Osteoblast (primary cell): ENCODE measurements at regions not wholly inside any gene's neighbourhood (a gene's known extent, or its start where the extent isn't known, plus 50 kb on each side); places are given as distances from the start of the nearest gene placed in this dataset.
A peak's percentile ranks its signal among the peaks of the same experiment; 100 is the strongest.

Experiments used
- DNase-seq: peaks from one replicate; pipeline ENCODE4 v3.0.0; 2011; ENCODE audit warnings: low spot score, mixed read lengths; ENCODE audit not compliant: insufficient read length; ENCODE audit errors: missing footprints
- H2AFZ ChIP-seq: 2 replicates; pipeline ENCODE4 v1.6.0; 2011; ENCODE audit warnings: mild to moderate bottlenecking, low read length
- H3K27ac ChIP-seq: 2 replicates; pipeline ENCODE4 v1.5.1; 2011; ENCODE audit warnings: mild to moderate bottlenecking, low read depth, low read length, moderate library complexity
- H3K27me3 ChIP-seq: 2 replicates; pipeline ENCODE4 v1.6.0; 2012; ENCODE audit warnings: mild to moderate bottlenecking, control low read depth, inconsistent platforms, low read length, moderate library complexity; ENCODE audit not compliant: insufficient read depth
- H3K36me3 ChIP-seq: 2 replicates; pipeline ENCODE4 v1.5.1; 2011; ENCODE audit warnings: mild to moderate bottlenecking, low read length, control low read depth, moderate library complexity; ENCODE audit not compliant: insufficient read depth
- H3K4me1 ChIP-seq: 2 replicates; pipeline ENCODE4 v1.5.1; 2011; ENCODE audit warnings: mild to moderate bottlenecking, low read length, control low read depth, moderate library complexity; ENCODE audit not compliant: insufficient read depth
- H3K4me2 ChIP-seq: 2 replicates; pipeline ENCODE4 v1.6.0; 2011; ENCODE audit warnings: mild to moderate bottlenecking, low read length; ENCODE audit not compliant: insufficient read depth
- H3K4me3 ChIP-seq: fragments of 200-600 bp; sonication (generic); 3 replicates; pipeline ENCODE4 v1.5.1; 2012; ENCODE audit warnings: mild to moderate bottlenecking, low read length, inconsistent platforms; ENCODE audit not compliant: insufficient read depth
- H3K79me2 ChIP-seq: 2 replicates; pipeline ENCODE4 v1.6.0; 2012; ENCODE audit warnings: mild to moderate bottlenecking, low read length, control low read depth, inconsistent platforms; ENCODE audit not compliant: insufficient read depth
- H3K9me3 ChIP-seq: 2 replicates; pipeline ENCODE4 v1.5.1; 2011; ENCODE audit warnings: low read depth, low read length, control low read depth
- H4K20me1 ChIP-seq: 2 replicates; pipeline ENCODE4 v1.6.0; 2012; ENCODE audit warnings: mild to moderate bottlenecking, low read length, control low read depth; ENCODE audit not compliant: insufficient read depth
- TF ChIP-seq, protein P1 (sequence below): IDR thresholded peaks from 2 replicates; pipeline ENCODE4 v1.5.1; 2011; ENCODE audit warnings: mild to moderate bottlenecking, low read depth, low read length, moderate library complexity; ENCODE audit errors: extremely low read depth

DNA sequence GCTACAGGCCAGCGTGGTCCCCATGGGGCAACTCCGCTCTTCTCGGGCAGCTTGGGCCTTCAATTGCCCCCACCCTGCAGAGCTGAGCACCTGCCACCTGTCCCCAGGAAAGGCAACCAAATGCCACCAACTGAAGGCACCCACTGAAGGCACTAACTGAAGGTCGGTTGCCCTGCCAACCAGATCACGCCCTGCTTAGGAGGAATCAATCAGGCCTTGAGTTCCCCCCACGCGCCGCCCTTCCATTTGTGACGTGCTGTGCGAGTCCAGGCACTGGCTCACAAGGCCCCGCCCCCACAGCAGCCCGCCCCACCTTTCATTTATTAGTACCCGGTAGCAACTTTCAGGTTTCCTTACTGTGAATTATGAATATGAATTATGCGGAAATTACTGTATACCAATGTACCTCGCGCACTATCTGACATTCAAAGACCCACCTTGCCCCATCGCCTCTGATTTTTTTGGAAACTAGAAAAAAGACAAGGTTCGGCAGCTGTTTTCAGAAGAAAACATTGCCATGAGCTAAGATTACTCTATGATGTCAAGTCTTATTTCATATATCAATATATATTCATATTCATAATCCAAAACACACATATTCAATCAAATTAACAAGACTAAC, 83.6 kb upstream of the ABI1 start:
- Histone ChIP-seq H3K27ac (no peak overlapping the region), H3K79me2 (no peaks in the 10 kb centered on the region), H3K36me3 (no peaks in the 10 kb centered on the region), H3K4me2 (no peak overlapping the region), H2AFZ (no peak overlapping the region), H3K9me3 (no peaks in the 10 kb centered on the region), H4K20me1 (no peaks in the 10 kb centered on the region), H3K4me1 (no peaks in the 10 kb centered on the region), H3K27me3 (no peaks in the 10 kb centered on the region), H3K4me3 (no peak overlapping the region)
- TF ChIP-seq, protein P1, sequence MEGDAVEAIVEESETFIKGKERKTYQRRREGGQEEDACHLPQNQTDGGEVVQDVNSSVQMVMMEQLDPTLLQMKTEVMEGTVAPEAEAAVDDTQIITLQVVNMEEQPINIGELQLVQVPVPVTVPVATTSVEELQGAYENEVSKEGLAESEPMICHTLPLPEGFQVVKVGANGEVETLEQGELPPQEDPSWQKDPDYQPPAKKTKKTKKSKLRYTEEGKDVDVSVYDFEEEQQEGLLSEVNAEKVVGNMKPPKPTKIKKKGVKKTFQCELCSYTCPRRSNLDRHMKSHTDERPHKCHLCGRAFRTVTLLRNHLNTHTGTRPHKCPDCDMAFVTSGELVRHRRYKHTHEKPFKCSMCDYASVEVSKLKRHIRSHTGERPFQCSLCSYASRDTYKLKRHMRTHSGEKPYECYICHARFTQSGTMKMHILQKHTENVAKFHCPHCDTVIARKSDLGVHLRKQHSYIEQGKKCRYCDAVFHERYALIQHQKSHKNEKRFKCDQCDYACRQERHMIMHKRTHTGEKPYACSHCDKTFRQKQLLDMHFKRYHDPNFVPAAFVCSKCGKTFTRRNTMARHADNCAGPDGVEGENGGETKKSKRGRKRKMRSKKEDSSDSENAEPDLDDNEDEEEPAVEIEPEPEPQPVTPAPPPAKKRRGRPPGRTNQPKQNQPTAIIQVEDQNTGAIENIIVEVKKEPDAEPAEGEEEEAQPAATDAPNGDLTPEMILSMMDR: no peak
- no peak for DNase-seq

DNA sequence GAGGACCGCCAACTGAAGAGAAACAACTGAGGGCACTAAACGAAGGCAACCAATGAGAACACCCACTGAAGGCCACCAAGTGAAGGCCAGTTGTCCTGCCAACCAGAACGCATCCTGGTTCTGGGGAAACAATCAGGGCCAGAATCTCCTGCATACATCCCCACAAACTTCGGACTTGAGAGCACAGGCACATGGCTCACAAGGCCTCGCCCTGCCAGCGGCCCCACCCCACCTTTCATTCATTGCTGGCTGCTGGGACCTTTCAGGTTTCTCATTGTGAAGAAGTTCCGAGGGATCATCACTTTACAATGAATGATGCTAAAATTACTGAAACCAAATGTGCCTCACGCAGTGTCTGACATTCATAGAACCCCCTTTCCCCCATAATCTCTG, 79.2 kb upstream of the ABI1 start:
- no peaks in the 10 kb centered on the region for H3K36me3 ChIP-seq
- no peaks in the 10 kb centered on the region for H3K4me1 ChIP-seq
- no peak for DNase-seq
- no peak overlapping the region for H3K4me3 ChIP-seq
- no peaks in the 10 kb centered on the region for H4K20me1 ChIP-seq
- H3K4me2 ChIP-seq: no peak overlapping the region
- no peak overlapping the region for H3K27ac ChIP-seq
- TF ChIP-seq, protein P1: no peak
- H2AFZ ChIP-seq: no peak overlapping the region
- no peaks in the 10 kb centered on the region for H3K27me3 ChIP-seq
- no peaks in the 10 kb centered on the region for H3K9me3 ChIP-seq
- H3K79me2 ChIP-seq: no peaks in the 10 kb centered on the region

DNA sequence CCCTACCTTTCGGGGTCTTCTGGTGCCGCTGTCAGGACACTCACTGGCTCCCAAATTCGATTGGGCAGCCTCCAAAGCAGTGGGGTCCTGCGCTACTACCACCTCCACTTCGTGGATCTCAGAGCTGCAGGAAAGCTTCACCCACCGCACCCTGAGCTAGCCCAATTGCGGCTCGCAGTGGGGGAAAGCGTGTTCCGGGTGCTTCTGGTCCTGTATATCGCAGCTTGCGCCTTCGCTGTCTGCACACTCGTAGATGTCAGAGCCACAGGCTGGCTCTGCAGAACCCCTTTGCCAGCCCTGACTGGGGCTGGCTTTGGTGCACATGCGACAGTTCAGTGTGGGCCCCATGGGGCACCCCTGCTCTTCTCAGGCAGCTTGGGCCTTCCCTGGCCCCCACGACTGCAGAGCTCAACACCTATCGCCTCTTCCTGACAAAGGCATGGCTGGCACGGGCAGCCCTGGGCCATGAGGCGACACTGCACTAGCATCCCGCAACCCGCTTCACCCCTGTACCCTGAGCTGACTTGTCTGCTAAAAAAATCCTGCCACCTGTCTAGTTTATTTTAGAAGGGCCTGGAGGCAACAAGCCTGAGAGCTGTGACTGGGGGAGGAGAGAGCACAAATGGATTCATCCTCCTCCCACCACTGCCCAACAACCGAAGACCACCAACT, 78.7 kb upstream of the ABI1 start:
- Histone ChIP-seq H4K20me1 (no peaks in the 10 kb centered on the region), H3K27ac (no peak overlapping the region), H3K79me2 (no peaks in the 10 kb centered on the region), H2AFZ (no peak overlapping the region), H3K27me3 (no peaks in the 10 kb centered on the region), H3K36me3 (no peaks in the 10 kb centered on the region), H3K9me3 (no peaks in the 10 kb centered on the region), H3K4me1 (no peaks in the 10 kb centered on the region), H3K4me3 (no peak overlapping the region), H3K4me2 (no peak overlapping the region)
- TF ChIP-seq, protein P1: no peak
- DNase-seq: peak; percentile 25

DNA sequence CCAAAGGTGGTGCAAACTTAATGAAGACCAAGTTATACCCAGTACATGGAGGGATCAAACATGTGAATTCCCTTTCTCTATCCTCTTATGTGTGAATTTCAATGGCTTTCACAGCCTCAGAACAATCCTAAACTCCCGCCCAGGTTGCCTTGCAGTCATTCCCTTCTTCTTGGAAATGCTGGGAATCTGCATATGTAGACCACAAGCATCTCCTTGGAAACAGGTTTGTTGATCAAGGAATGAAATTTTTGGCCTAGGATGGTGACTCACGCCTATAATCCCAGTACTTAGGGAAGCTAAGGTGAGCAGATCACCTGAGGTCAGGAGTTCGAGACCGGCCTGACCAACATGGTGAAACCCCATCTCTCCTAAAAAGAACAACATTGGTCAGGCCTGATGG, 77.8 kb upstream of the ABI1 start:
- Histone ChIP-seq H3K4me3 (no peak overlapping the region), H2AFZ (no peak overlapping the region), H3K9me3 (no peaks in the 10 kb centered on the region), H3K36me3 (no peaks in the 10 kb centered on the region), H3K27me3 (no peaks in the 10 kb centered on the region), H3K79me2 (no peaks in the 10 kb centered on the region), H3K27ac (no peak overlapping the region), H4K20me1 (no peaks in the 10 kb centered on the region), H3K4me1 (no peaks in the 10 kb centered on the region), H3K4me2 (no peak overlapping the region)
- TF ChIP-seq, protein P1: no peak
- peak; percentile 39 for DNase-seq
